GM12865 (cell line): ENCODE measurements at regions not wholly inside any gene's neighbourhood (a gene's known extent, or its start where the extent isn't known, plus 50 kb on each side); places are given as distances from the start of the nearest gene placed in this dataset.
A peak's percentile ranks its signal among the peaks of the same experiment; 100 is the strongest.

ENCODE experiments used
- DNase-seq: peaks from one replicate; pipeline ENCODE4 v3.0.0; 2010; ENCODE audit warnings: low read depth
- H3K4me3 ChIP-seq: 2 replicates; pipeline ENCODE4 v1.5.1; 2011; ENCODE audit warnings: mild to moderate bottlenecking, low read depth, low read length, control low read depth
- CTCF ChIP-seq: IDR thresholded peaks from 2 replicates; pipeline ENCODE4 v1.5.1; 2011; ENCODE audit warnings: low read length, control low read depth, low read depth, inconsistent platforms; ENCODE audit not compliant: insufficient read depth; ENCODE audit errors: missing control alignments

GRCh38 chr1:189859385-189859977 is 618.2 kb downstream of the BRINP3 start:
- peak; percentile 88 for TF ChIP-seq CTCF
- peak; percentile 67 for DNase-seq
- H3K4me3 ChIP-seq: no peak overlapping the region

- no peak for TF ChIP-seq CTCF
- DNase-seq: no peak
- H3K4me3 ChIP-seq: no peak overlapping the region
Measured at GRCh38 chr1:189866606-189867005, 611.1 kb downstream of the BRINP3 start.

- H3K4me3 ChIP-seq: no peak overlapping the region
- DNase-seq: no peak
- no peak for TF ChIP-seq CTCF
Measured at GRCh38 chr1:189868021-189868420, 609.6 kb downstream of the BRINP3 start.

- no peak for TF ChIP-seq CTCF
- H3K4me3 ChIP-seq: no peak overlapping the region
- DNase-seq: no peak
Measured at GRCh38 chr1:189874715-189875435, 602.8 kb downstream of the BRINP3 start.

GRCh38 chr1:189880135-189880534 is 597.5 kb downstream of the BRINP3 start:
- H3K4me3 ChIP-seq: no peak overlapping the region
- DNase-seq: no peak
- TF ChIP-seq CTCF: no peak

GRCh38 chr1:189899686-189900425 is 577.8 kb downstream of the BRINP3 start:
- no peak for TF ChIP-seq CTCF
- no peak overlapping the region for H3K4me3 ChIP-seq
- DNase-seq: no peak

- no peak for TF ChIP-seq CTCF
- H3K4me3 ChIP-seq: no peak overlapping the region
Measured at GRCh38 chr1:189904509-189904908, 573.2 kb downstream of the BRINP3 start.

More at GRCh38 chr1:189904509-189904908, 573.2 kb downstream of the BRINP3 start:
- DNase-seq: no peak
